CD4-positive, CD25-positive, alpha-beta regulatory T cell (primary cell): ENCODE measurements at regions not wholly inside any gene's neighbourhood (a gene's known extent, or its start where the extent isn't known, plus 50 kb on each side); places are given as distances from the start of the nearest gene placed in this dataset.
"Not testable (repeated sequence)": the region's sequence is repeated elsewhere in the genome, so short reads cannot be mapped to it uniquely, and the experiment has no call there.

Source experiments
- ATAC-seq, 2 donors: fragments of 150-1000 bp; cut with Tn5 transposase; one replicate each; pipeline ENCODE4 v1.10.0; 2021; ENCODE audit warnings: low read depth in 2 of 2, moderate number of reproducible peaks in 2 of 2, moderate library complexity in 1 of 2
- DNase-seq, 3 donors: peaks; one replicate each; pipeline versions ENCODE4 v3.0.0 to v3.0.0-alpha.2; 2012 to 2022; ENCODE audit warnings: mixed read lengths in 1 of 3
- H3K27ac ChIP-seq: one replicate; pipeline ENCODE4 v1.7.0; 2013; ENCODE audit warnings: mild to moderate bottlenecking, low read length; ENCODE audit not compliant: insufficient read depth, poor library complexity, severe bottlenecking
- H3K27me3 ChIP-seq: one replicate; pipeline ENCODE4 v1.7.0; 2013; ENCODE audit warnings: low read length; ENCODE audit not compliant: control insufficient read depth, insufficient read depth
- H3K36me3 ChIP-seq: one replicate; pipeline ENCODE4 v1.7.0; 2013; ENCODE audit warnings: mild to moderate bottlenecking, low read length, moderate library complexity; ENCODE audit not compliant: control insufficient read depth, insufficient read depth
- H3K4me1 ChIP-seq: 2 replicates; pipeline ENCODE4 v1.7.0; 2013; ENCODE audit warnings: mild to moderate bottlenecking, low read length; ENCODE audit not compliant: insufficient read depth, control insufficient read depth, poor library complexity, severe bottlenecking
- H3K4me3 ChIP-seq: one replicate; pipeline ENCODE4 v1.7.0; 2013; ENCODE audit warnings: low read depth, mild to moderate bottlenecking, low read length, moderate library complexity
- H3K9me3 ChIP-seq, 2 experiments: 1 replicate in 1 of 2; 2 replicates in 1 of 2; pipeline ENCODE4 v1.7.0; 2013; ENCODE audit warnings: low read length in 2 of 2, mild to moderate bottlenecking in 1 of 2, moderate library complexity in 1 of 2; ENCODE audit not compliant: control insufficient read depth in 2 of 2
- H3K27ac Mint-ChIP-seq, 3 donors: one replicate each; pipeline ENCODE4 v1.8.0; 2020 to 2022; ENCODE audit warnings: mild to moderate bottlenecking in 3 of 3, mixed read lengths in 3 of 3, moderate library complexity in 2 of 3
- H3K27me3 Mint-ChIP-seq: one replicate; pipeline ENCODE4 v1.8.0; 2022; ENCODE audit warnings: mild to moderate bottlenecking, mixed read lengths
- H3K36me3 Mint-ChIP-seq: one replicate; pipeline ENCODE4 v1.8.0; 2020; ENCODE audit warnings: mixed read lengths
- H3K4me1 Mint-ChIP-seq, 4 donors: one replicate each; pipeline ENCODE4 v1.8.0; 2020 to 2022; ENCODE audit warnings: mixed read lengths in 4 of 4, mild to moderate bottlenecking in 1 of 4
- H3K4me3 Mint-ChIP-seq, 4 donors: one replicate each; pipeline ENCODE4 v1.8.0; 2020 to 2022; ENCODE audit warnings: mild to moderate bottlenecking in 4 of 4, mixed read lengths in 4 of 4, moderate library complexity in 3 of 4
- H3K9me3 Mint-ChIP-seq, 7 donors: one replicate each; pipeline ENCODE4 v1.8.0; 2020 to 2022; ENCODE audit warnings: mixed read lengths in 7 of 7, mild to moderate bottlenecking in 3 of 7, moderate library complexity in 2 of 7

GRCh38 chr3:137191951-137192350 lies 234.2 kb downstream of the IL20RB start:
- no peaks in the 10 kb centered on the region for H3K27me3 Mint-ChIP-seq
- no peak for DNase-seq
- Histone ChIP-seq H3K36me3 (no peaks in the 10 kb centered on the region), H3K27me3 (no peaks in the 10 kb centered on the region), H3K4me1 (no peaks in the 10 kb centered on the region), H3K27ac (no peak overlapping the region), H3K9me3 (no peaks in the 10 kb centered on the region), H3K4me3 (no peak overlapping the region)
- no peak for ATAC-seq
- H3K4me3 Mint-ChIP-seq, result peak overlapping the region in 1 of 4 donors; percentile 12
- H3K9me3 Mint-ChIP-seq, result peaks cover 0 to 5% (median 0%) of the 10 kb centered on the region in 7 donors
- no peaks in the 10 kb centered on the region for H3K4me1 Mint-ChIP-seq
- H3K27ac Mint-ChIP-seq, result no peak overlapping the region
- H3K36me3 Mint-ChIP-seq, result no peaks in the 10 kb centered on the region

- Mint-ChIP-seq H3K9me3 (peaks cover 0 to 5% (median 0%) of the 10 kb centered on the region in 7 donors), H3K36me3 (no peaks in the 10 kb centered on the region), H3K4me1 (no peaks in the 10 kb centered on the region), H3K27me3 (no peaks in the 10 kb centered on the region), H3K4me3 (no peak overlapping the region), H3K27ac (no peak overlapping the region)
- Histone ChIP-seq H3K9me3 (no peaks in the 10 kb centered on the region), H3K27me3 (no peaks in the 10 kb centered on the region), H3K4me3 (no peak overlapping the region), H3K36me3 (no peaks in the 10 kb centered on the region), H3K4me1 (no peaks in the 10 kb centered on the region), H3K27ac (no peak overlapping the region)
- no peak for DNase-seq
- no peak for ATAC-seq
These were observed 236.5 kb downstream of the IL20RB start for GRCh38 chr3:137194301-137194700.

GRCh38 chr3:137198374-137198773 lies 240.6 kb downstream of the IL20RB start:
- H3K4me1 ChIP-seq, DNase-seq, H3K36me3 Mint-ChIP-seq, H3K36me3 ChIP-seq, H3K27me3 Mint-ChIP-seq, H3K9me3 Mint-ChIP-seq, H3K27me3 ChIP-seq, H3K4me1 Mint-ChIP-seq, H3K4me3 ChIP-seq, H3K9me3 ChIP-seq, H3K27ac Mint-ChIP-seq, H3K4me3 Mint-ChIP-seq, H3K27ac ChIP-seq, ATAC-seq: not testable (repeated sequence)

- Histone ChIP-seq H3K36me3 (no peaks in the 10 kb centered on the region), H3K4me1 (no peaks in the 10 kb centered on the region), H3K9me3 (no peaks in the 10 kb centered on the region), H3K27me3 (no peaks in the 10 kb centered on the region), H3K4me3 (no peak overlapping the region), H3K27ac (no peak overlapping the region)
- H3K9me3 Mint-ChIP-seq, result peaks cover 0 to 6% (median 3%) of the 10 kb centered on the region in 7 donors
- ATAC-seq (no peak), DNase-seq (no peak)
- H3K4me3 Mint-ChIP-seq, result no peak overlapping the region
- H3K36me3 Mint-ChIP-seq, result no peaks in the 10 kb centered on the region
- no peaks in the 10 kb centered on the region for H3K4me1 Mint-ChIP-seq
- H3K27ac Mint-ChIP-seq, result no peak overlapping the region
- no peaks in the 10 kb centered on the region for H3K27me3 Mint-ChIP-seq
These were observed 241.9 kb downstream of the IL20RB start for GRCh38 chr3:137199678-137200077.

- no peak overlapping the region for H3K27ac Mint-ChIP-seq
- H3K4me1 ChIP-seq, result no peaks in the 10 kb centered on the region
- H3K4me3 Mint-ChIP-seq, result no peak overlapping the region
- H3K27me3 ChIP-seq, result no peaks in the 10 kb centered on the region
- no peak overlapping the region for H3K27ac ChIP-seq
- H3K36me3 ChIP-seq, result no peaks in the 10 kb centered on the region
- no peaks in the 10 kb centered on the region for H3K9me3 ChIP-seq
- H3K4me1 Mint-ChIP-seq, result no peaks in the 10 kb centered on the region
- ATAC-seq, result no peak
- no peak overlapping the region for H3K4me3 ChIP-seq
- peaks cover 0 to 8% (median 0%) of the 10 kb centered on the region in 7 donors for H3K9me3 Mint-ChIP-seq
- DNase-seq, result no peak
- no peaks in the 10 kb centered on the region for H3K27me3 Mint-ChIP-seq
- H3K36me3 Mint-ChIP-seq, result no peaks in the 10 kb centered on the region
These were observed 243.3 kb downstream of the IL20RB start for GRCh38 chr3:137201066-137201465.

GRCh38 chr3:137202941-137203340 lies 245.2 kb downstream of the IL20RB start:
- no peaks in the 10 kb centered on the region for H3K27me3 Mint-ChIP-seq
- H3K4me3 ChIP-seq, result no peak overlapping the region
- no peaks in the 10 kb centered on the region for H3K27me3 ChIP-seq
- H3K4me1 ChIP-seq, result no peaks in the 10 kb centered on the region
- DNase-seq, result no peak
- H3K36me3 ChIP-seq, result no peaks in the 10 kb centered on the region
- H3K27ac Mint-ChIP-seq, result no peak overlapping the region
- ATAC-seq, result no peak
- H3K4me1 Mint-ChIP-seq, result no peaks in the 10 kb centered on the region
- H3K27ac ChIP-seq, result no peak overlapping the region
- no peaks in the 10 kb centered on the region for H3K9me3 ChIP-seq
- H3K9me3 Mint-ChIP-seq, result peaks cover 0 to 7% (median 0%) of the 10 kb centered on the region in 7 donors
- no peak overlapping the region for H3K4me3 Mint-ChIP-seq
- H3K36me3 Mint-ChIP-seq, result no peaks in the 10 kb centered on the region

GRCh38 chr3:137204409-137204808 lies 246.6 kb downstream of the IL20RB start:
- Mint-ChIP-seq H3K27me3 (no peaks in the 10 kb centered on the region), H3K36me3 (no peaks in the 10 kb centered on the region), H3K27ac (no peak overlapping the region), H3K4me3 (no peak overlapping the region), H3K4me1 (no peaks in the 10 kb centered on the region), H3K9me3 (peaks cover 0 to 8% (median 0%) of the 10 kb centered on the region in 7 donors)
- no peaks in the 10 kb centered on the region for H3K36me3 ChIP-seq
- no peaks in the 10 kb centered on the region for H3K27me3 ChIP-seq
- H3K27ac ChIP-seq, result no peak overlapping the region
- H3K4me1 ChIP-seq, result no peaks in the 10 kb centered on the region
- ATAC-seq (no peak), DNase-seq (no peak)
- H3K4me3 ChIP-seq, result no peak overlapping the region
- H3K9me3 ChIP-seq, result no peaks in the 10 kb centered on the region

- DNase-seq (no peak), ATAC-seq (no peak)
- no peaks in the 10 kb centered on the region for H3K27me3 ChIP-seq
- Mint-ChIP-seq H3K9me3 (peaks cover 0 to 8% (median 0%) of the 10 kb centered on the region in 7 donors), H3K4me3 (no peak overlapping the region), H3K4me1 (no peaks in the 10 kb centered on the region), H3K27ac (no peak overlapping the region), H3K36me3 (no peaks in the 10 kb centered on the region), H3K27me3 (no peaks in the 10 kb centered on the region)
- H3K27ac ChIP-seq, result no peak overlapping the region
- no peaks in the 10 kb centered on the region for H3K9me3 ChIP-seq
- H3K36me3 ChIP-seq, result no peaks in the 10 kb centered on the region
- no peaks in the 10 kb centered on the region for H3K4me1 ChIP-seq
- no peak overlapping the region for H3K4me3 ChIP-seq
These were observed 247.7 kb downstream of the IL20RB start for GRCh38 chr3:137205394-137206045.
